ENCODE measurements at regions not wholly inside any gene's neighbourhood (a gene's known extent, or its start where the extent isn't known, plus 50 kb on each side); places are given as distances from the start of the nearest gene placed in this dataset.

DNA sequence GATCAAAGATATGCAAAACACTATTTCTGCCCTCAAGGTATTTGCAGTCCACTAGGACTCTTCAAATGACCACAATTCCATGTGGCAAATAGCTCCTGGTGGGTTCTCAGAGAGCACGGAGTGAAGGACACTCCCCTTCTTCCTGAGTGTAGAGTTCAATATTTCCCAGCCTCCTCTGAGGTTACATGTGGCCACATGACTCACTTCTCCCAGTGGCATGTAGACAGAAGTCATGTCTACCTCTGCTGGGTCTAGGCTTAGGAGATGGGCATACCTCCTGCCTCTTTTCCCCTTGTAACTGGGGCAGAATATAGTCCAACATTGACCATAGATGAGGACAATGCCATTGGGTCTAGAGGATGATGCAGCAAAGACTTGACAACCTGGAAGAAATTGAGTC lies 191.4 kb downstream of the MIS18A start:
- Histone ChIP-seq H4K20me1 (ENCODE audit: control insufficient read depth, insufficient read depth) (no peaks in the 10 kb centered on the region), H3K27me3 (replicated peaks in 1 of 2; ENCODE audit: control insufficient read depth in 2 of 2, insufficient read depth in 2 of 2, low read length in 1 of 2) (no peaks in the 10 kb centered on the region), H3K4me3 (no peak overlapping the region), H3K9me3 (replicated peaks; ENCODE audit: control insufficient read depth, insufficient read depth, low read length) (no peaks in the 10 kb centered on the region), H3K27ac (ENCODE audit: control insufficient read depth, insufficient read depth) (no peak overlapping the region), H3K4me1 (ENCODE audit: control insufficient read depth, insufficient read depth, low read length) (no peaks in the 10 kb centered on the region), H3K79me2 (ENCODE audit: control insufficient read depth, insufficient read depth, low read length) (no peaks in the 10 kb centered on the region), H3K4me2 (ENCODE audit: control insufficient read depth, insufficient read depth) (no peak overlapping the region), H3K9ac (ENCODE audit: control insufficient read depth, insufficient read depth, low read length) (no peak overlapping the region), H3K36me3 (ENCODE audit: control insufficient read depth in 2 of 2, insufficient read depth in 2 of 2, low read length in 1 of 2) (no peaks in the 10 kb centered on the region), H2AFZ (ENCODE audit: control insufficient read depth, low read depth, low read length) (no peak overlapping the region)
- no peak for FAIRE-seq
- CTCF ChIA-PET: no interaction called here
- POLR2A ChIA-PET: no interaction called here
- WGBS (ENCODE audit: insufficient coverage, insufficient replicate concordance, low lambda C conversion rate, missing lambda C conversion rate): 0% methylated on average over 1 of the region's 1 CpG
- in situ Hi-C loops (cut with MboI): no loop called here
- RAD21 ChIA-PET (ENCODE audit: unreplicated experiment): no interaction called here
- no peak for DNase-seq (ENCODE audit: low read depth, low spot score)
- no peak for ATAC-seq
- intact Hi-C loops (cut with micrococcal nuclease; ENCODE audit: unreplicated experiment): no loop called here
- BruUV-seq (replicated peaks): no TSS peak
- SMC1A ChIA-PET (ENCODE audit: uncharacterized antibody, unreplicated experiment): no interaction called here
- TF ChIP-seq RB1 (IDR thresholded peaks at IDR 0.05; ENCODE audit: borderline replicate concordance) (no peak), MEF2A (IDR thresholded peaks at IDR 0.05; ENCODE audit: insufficient read depth, low read depth, low read length) (no peak), CHD2 (IDR thresholded peaks at IDR 0.05; ENCODE audit: borderline replicate concordance, low read depth, low read length) (no peak), RELA (IDR thresholded peaks at IDR 0.05; ENCODE audit: borderline replicate concordance, partially characterized antibody) (no peak), DPF2 (IDR thresholded peaks at IDR 0.05) (no peak), KAT2A (conservative IDR thresholded peaks at IDR 0.05; ENCODE audit: control insufficient read depth, low read depth, low read length) (no peak), IKZF2 (IDR thresholded peaks at IDR 0.05) (no peak), FOXM1 (IDR thresholded peaks at IDR 0.05; ENCODE audit: low read depth, low read length) (no peak)
- TF ChIP-seq, protein P1, sequence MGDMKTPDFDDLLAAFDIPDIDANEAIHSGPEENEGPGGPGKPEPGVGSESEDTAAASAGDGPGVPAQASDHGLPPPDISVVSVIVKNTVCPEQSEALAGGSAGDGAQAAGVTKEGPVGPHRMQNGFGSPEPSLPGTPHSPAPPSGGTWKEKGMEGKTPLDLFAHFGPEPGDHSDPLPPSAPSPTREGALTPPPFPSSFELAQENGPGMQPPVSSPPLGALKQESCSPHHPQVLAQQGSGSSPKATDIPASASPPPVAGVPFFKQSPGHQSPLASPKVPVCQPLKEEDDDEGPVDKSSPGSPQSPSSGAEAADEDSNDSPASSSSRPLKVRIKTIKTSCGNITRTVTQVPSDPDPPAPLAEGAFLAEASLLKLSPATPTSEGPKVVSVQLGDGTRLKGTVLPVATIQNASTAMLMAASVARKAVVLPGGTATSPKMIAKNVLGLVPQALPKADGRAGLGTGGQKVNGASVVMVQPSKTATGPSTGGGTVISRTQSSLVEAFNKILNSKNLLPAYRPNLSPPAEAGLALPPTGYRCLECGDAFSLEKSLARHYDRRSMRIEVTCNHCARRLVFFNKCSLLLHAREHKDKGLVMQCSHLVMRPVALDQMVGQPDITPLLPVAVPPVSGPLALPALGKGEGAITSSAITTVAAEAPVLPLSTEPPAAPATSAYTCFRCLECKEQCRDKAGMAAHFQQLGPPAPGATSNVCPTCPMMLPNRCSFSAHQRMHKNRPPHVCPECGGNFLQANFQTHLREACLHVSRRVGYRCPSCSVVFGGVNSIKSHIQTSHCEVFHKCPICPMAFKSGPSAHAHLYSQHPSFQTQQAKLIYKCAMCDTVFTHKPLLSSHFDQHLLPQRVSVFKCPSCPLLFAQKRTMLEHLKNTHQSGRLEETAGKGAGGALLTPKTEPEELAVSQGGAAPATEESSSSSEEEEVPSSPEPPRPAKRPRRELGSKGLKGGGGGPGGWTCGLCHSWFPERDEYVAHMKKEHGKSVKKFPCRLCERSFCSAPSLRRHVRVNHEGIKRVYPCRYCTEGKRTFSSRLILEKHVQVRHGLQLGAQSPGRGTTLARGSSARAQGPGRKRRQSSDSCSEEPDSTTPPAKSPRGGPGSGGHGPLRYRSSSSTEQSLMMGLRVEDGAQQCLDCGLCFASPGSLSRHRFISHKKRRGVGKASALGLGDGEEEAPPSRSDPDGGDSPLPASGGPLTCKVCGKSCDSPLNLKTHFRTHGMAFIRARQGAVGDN (IDR thresholded peaks at IDR 0.05): no peak
- TF ChIP-seq, protein P2, sequence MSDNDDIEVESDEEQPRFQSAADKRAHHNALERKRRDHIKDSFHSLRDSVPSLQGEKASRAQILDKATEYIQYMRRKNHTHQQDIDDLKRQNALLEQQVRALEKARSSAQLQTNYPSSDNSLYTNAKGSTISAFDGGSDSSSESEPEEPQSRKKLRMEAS (IDR thresholded peaks at IDR 0.05; ENCODE audit: low read depth, low read length): no peak
- TF ChIP-seq, protein P3, sequence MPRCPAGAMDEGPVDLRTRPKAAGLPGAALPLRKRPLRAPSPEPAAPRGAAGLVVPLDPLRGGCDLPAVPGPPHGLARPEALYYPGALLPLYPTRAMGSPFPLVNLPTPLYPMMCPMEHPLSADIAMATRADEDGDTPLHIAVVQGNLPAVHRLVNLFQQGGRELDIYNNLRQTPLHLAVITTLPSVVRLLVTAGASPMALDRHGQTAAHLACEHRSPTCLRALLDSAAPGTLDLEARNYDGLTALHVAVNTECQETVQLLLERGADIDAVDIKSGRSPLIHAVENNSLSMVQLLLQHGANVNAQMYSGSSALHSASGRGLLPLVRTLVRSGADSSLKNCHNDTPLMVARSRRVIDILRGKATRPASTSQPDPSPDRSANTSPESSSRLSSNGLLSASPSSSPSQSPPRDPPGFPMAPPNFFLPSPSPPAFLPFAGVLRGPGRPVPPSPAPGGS (IDR thresholded peaks at IDR 0.05; ENCODE audit: borderline replicate concordance, insufficient read depth, low read depth, low read length, poor library complexity, severe bottlenecking): no peak
- TF ChIP-seq, protein P4, sequence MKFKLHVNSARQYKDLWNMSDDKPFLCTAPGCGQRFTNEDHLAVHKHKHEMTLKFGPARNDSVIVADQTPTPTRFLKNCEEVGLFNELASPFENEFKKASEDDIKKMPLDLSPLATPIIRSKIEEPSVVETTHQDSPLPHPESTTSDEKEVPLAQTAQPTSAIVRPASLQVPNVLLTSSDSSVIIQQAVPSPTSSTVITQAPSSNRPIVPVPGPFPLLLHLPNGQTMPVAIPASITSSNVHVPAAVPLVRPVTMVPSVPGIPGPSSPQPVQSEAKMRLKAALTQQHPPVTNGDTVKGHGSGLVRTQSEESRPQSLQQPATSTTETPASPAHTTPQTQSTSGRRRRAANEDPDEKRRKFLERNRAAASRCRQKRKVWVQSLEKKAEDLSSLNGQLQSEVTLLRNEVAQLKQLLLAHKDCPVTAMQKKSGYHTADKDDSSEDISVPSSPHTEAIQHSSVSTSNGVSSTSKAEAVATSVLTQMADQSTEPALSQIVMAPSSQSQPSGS (IDR thresholded peaks at IDR 0.05; ENCODE audit: low read length): no peak
- TF ChIP-seq, protein P5, sequence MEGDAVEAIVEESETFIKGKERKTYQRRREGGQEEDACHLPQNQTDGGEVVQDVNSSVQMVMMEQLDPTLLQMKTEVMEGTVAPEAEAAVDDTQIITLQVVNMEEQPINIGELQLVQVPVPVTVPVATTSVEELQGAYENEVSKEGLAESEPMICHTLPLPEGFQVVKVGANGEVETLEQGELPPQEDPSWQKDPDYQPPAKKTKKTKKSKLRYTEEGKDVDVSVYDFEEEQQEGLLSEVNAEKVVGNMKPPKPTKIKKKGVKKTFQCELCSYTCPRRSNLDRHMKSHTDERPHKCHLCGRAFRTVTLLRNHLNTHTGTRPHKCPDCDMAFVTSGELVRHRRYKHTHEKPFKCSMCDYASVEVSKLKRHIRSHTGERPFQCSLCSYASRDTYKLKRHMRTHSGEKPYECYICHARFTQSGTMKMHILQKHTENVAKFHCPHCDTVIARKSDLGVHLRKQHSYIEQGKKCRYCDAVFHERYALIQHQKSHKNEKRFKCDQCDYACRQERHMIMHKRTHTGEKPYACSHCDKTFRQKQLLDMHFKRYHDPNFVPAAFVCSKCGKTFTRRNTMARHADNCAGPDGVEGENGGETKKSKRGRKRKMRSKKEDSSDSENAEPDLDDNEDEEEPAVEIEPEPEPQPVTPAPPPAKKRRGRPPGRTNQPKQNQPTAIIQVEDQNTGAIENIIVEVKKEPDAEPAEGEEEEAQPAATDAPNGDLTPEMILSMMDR (IDR thresholded peaks at IDR 0.05 in 2 of 3, conservative IDR thresholded peaks at IDR 0.05 in 1 of 3; ENCODE audit: control insufficient read depth in 2 of 3, extremely low read depth in 1 of 3, insufficient read depth in 1 of 3, low read depth in 3 of 3, low read length in 3 of 3): no peak
- TF ChIP-seq, protein P6, sequence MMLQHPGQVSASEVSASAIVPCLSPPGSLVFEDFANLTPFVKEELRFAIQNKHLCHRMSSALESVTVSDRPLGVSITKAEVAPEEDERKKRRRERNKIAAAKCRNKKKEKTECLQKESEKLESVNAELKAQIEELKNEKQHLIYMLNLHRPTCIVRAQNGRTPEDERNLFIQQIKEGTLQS (IDR thresholded peaks at IDR 0.05; ENCODE audit: borderline replicate concordance, extremely low read depth, low read depth, low read length): no peak
